ENCODE measurements at regions not wholly inside any gene's neighbourhood (a gene's known extent, or its start where the extent isn't known, plus 50 kb on each side); places are given as distances from the start of the nearest gene placed in this dataset.

DNA sequence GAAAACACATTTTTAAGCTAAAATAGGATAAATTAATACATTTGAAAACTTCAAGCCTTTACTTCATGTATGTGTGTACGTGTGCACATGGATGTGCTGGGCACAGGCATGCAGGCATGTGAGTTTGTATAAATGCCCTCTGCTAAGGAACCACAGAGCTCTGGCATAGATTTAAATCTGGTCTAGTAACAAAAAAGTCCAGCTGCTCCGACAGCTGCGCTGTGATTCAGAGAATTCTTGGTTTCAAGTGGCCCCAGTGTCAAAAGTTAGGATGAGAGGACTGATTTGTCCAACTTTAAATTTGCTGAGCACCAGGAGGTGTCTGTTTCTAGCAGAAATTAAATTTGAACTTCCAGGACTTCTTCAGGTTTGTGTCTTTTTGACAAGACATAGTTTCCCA, 203.7 kb upstream of the TUT7 start:
- no peak for TF ChIP-seq CTCF (conservative IDR thresholded peaks at IDR 0.05)
- Mint-ChIP-seq H3K9me3 (no peaks in the 10 kb centered on the region), H3K4me3 (no peak overlapping the region), H3K27ac (no peak overlapping the region), H3K27me3 (peaks cover 12% of the 10 kb centered on the region), H3K36me3 (no peaks in the 10 kb centered on the region), H3K4me1 (ENCODE audit: unreplicated experiment) (peaks cover 7% of the 10 kb centered on the region)
- no peak for DNase-seq (ENCODE audit: extremely low spot score, unreplicated experiment)

- TF ChIP-seq CTCF (conservative IDR thresholded peaks at IDR 0.05) = no peak
- H3K36me3 Mint-ChIP-seq = no peaks in the 10 kb centered on the region
- H3K27me3 Mint-ChIP-seq = peaks cover 9% of the 10 kb centered on the region
- H3K4me3 Mint-ChIP-seq = no peak overlapping the region
- H3K9me3 Mint-ChIP-seq = no peaks in the 10 kb centered on the region
- H3K27ac Mint-ChIP-seq = no peak overlapping the region
- no peak for DNase-seq (ENCODE audit: extremely low spot score, unreplicated experiment)
- peaks cover 4% of the 10 kb centered on the region for H3K4me1 Mint-ChIP-seq (ENCODE audit: unreplicated experiment)
Observed at GRCh38 chr9:86557063-86557766, 203.0 kb upstream of the TUT7 start.

DNA sequence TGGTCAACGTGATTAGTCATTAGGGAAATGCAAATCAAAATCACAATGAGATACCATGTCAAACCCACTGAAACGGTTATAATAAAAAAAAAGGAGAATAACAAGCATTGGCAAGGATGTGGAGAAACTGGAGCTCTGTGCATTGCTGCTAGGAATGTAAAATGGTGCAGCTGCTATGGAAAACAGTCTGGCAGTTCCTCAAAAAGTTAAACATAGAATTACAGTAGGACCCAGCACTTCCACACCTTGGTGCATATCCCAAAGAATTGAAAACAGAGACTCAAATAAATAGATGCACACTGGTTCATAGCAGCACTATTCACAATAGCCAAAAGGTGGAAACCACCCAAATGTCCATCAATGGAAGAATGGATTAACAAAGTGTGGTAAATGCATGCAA, 201.5 kb upstream of the TUT7 start:
- Mint-ChIP-seq H3K4me1 (ENCODE audit: unreplicated experiment) (peaks cover 4% of the 10 kb centered on the region), H3K27me3 (peaks cover 9% of the 10 kb centered on the region), H3K27ac (no peak overlapping the region), H3K36me3 (no peaks in the 10 kb centered on the region), H3K4me3 (no peak overlapping the region), H3K9me3 (no peaks in the 10 kb centered on the region)
- no peak for DNase-seq (ENCODE audit: extremely low spot score, unreplicated experiment)
- TF ChIP-seq CTCF (conservative IDR thresholded peaks at IDR 0.05) = no peak

DNA sequence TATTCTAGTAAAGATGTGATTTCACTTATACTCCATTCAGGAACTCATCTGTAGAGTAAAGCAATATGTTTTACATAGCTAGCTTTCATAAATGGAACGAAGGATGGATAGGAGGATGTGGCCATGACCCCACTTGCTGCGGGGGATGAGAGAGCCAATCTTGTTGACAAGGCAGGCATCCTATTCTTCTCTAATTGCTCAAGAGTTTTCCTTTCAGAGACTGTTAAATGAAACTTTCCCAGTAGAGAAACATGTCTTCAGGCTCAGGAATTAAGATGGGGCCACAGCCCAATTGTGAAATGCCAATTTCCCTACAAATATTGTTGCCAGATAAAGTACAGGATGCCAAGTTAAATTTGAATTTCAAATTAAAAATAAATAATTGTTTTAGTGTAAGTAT, 196.2 kb upstream of the TUT7 start:
- no peak for DNase-seq (ENCODE audit: extremely low spot score, unreplicated experiment)
- Mint-ChIP-seq H3K36me3 (no peaks in the 10 kb centered on the region), H3K4me1 (ENCODE audit: unreplicated experiment) (peaks cover 16% of the 10 kb centered on the region), H3K27ac (no peak overlapping the region), H3K4me3 (no peak overlapping the region), H3K9me3 (peaks cover 5% of the 10 kb centered on the region), H3K27me3 (peaks cover 11% of the 10 kb centered on the region)
- no peak for TF ChIP-seq CTCF (conservative IDR thresholded peaks at IDR 0.05)

GRCh38 chr9:86549920-86550319, 195.7 kb upstream of the TUT7 start:
- Mint-ChIP-seq H3K4me1 (ENCODE audit: unreplicated experiment) (peaks cover 19% of the 10 kb centered on the region), H3K27ac (no peak overlapping the region), H3K9me3 (peaks cover 5% of the 10 kb centered on the region), H3K36me3 (no peaks in the 10 kb centered on the region), H3K27me3 (peaks cover 11% of the 10 kb centered on the region), H3K4me3 (no peak overlapping the region)
- no peak for DNase-seq (ENCODE audit: extremely low spot score, unreplicated experiment)
- no peak for TF ChIP-seq CTCF (conservative IDR thresholded peaks at IDR 0.05)
